ENCODE measurements at regions not wholly inside any gene's neighbourhood (a gene's known extent, or its start where the extent isn't known, plus 50 kb on each side); places are given as distances from the start of the nearest gene placed in this dataset.

- DNase-seq (ENCODE audit: low read depth in 1 of 2, low spot score in 1 of 2): no peak
These were observed 203.5 kb downstream of the ZFP36L2 start for GRCh38 chr2:43022896-43023295.

- no peak for DNase-seq (ENCODE audit: low read depth in 1 of 2, low spot score in 1 of 2)
These were observed 204.5 kb downstream of the ZFP36L2 start for GRCh38 chr2:43021791-43022509.

GRCh38 chr2:43020990-43021669 lies 205.3 kb downstream of the ZFP36L2 start:
- DNase-seq (ENCODE audit: low read depth in 1 of 2, low spot score in 1 of 2): no peak

GRCh38 chr2:43020296-43020695 lies 206.1 kb downstream of the ZFP36L2 start:
- DNase-seq (ENCODE audit: low read depth in 1 of 2, low spot score in 1 of 2): no peak

GRCh38 chr2:43019536-43020183 lies 206.7 kb downstream of the ZFP36L2 start:
- DNase-seq (ENCODE audit: low read depth in 1 of 2, low spot score in 1 of 2): no peak

- DNase-seq (ENCODE audit: low read depth in 1 of 2, low spot score in 1 of 2): no peak
These were observed 207.4 kb downstream of the ZFP36L2 start for GRCh38 chr2:43019025-43019367.

GRCh38 chr2:43018179-43019024 lies 208.0 kb downstream of the ZFP36L2 start:
- no peak for DNase-seq (ENCODE audit: low read depth in 1 of 2, low spot score in 1 of 2)

- no peak for DNase-seq (ENCODE audit: low read depth in 1 of 2, low spot score in 1 of 2)
These were observed 212.5 kb downstream of the ZFP36L2 start for GRCh38 chr2:43013821-43014345.

- no peak for DNase-seq (ENCODE audit: low read depth in 1 of 2, low spot score in 1 of 2)
These were observed 213.4 kb downstream of the ZFP36L2 start for GRCh38 chr2:43012966-43013365.

- DNase-seq (ENCODE audit: low read depth in 1 of 2, low spot score in 1 of 2): no peak
These were observed 215.3 kb downstream of the ZFP36L2 start for GRCh38 chr2:43011158-43011491.

GRCh38 chr2:43010438-43011157 lies 215.8 kb downstream of the ZFP36L2 start:
- DNase-seq (ENCODE audit: low read depth in 1 of 2, low spot score in 1 of 2): no peak

- DNase-seq (ENCODE audit: low read depth in 1 of 2, low spot score in 1 of 2): no peak
These were observed 217.0 kb downstream of the ZFP36L2 start for GRCh38 chr2:43009448-43009847.

- DNase-seq (ENCODE audit: low read depth in 1 of 2, low spot score in 1 of 2): no peak
These were observed 216.0 kb upstream of the HAAO start for GRCh38 chr2:43008388-43008787.

GRCh38 chr2:43007901-43008300 lies 215.5 kb upstream of the HAAO start:
- DNase-seq (ENCODE audit: low read depth in 1 of 2, low spot score in 1 of 2): no peak

GRCh38 chr2:43006834-43007543 lies 214.6 kb upstream of the HAAO start:
- DNase-seq (ENCODE audit: low read depth in 1 of 2, low spot score in 1 of 2): no peak

- no peak for DNase-seq (ENCODE audit: low read depth in 1 of 2, low spot score in 1 of 2)
These were observed 213.8 kb upstream of the HAAO start for GRCh38 chr2:43005975-43006833.

- DNase-seq (ENCODE audit: low read depth in 1 of 2, low spot score in 1 of 2): no peak
These were observed 213.0 kb upstream of the HAAO start for GRCh38 chr2:43005245-43005974.

- no peak for DNase-seq (ENCODE audit: low read depth in 1 of 2, low spot score in 1 of 2)
These were observed 212.5 kb upstream of the HAAO start for GRCh38 chr2:43004879-43005244.

Data from activated T-helper 1 cell treated with anti-CD3 and anti-CD28 coated beads, Interleukin-2, amount 50 U/mL, for 16 hours (primary cell).